GM10266 (cell line): ENCODE measurements at regions not wholly inside any gene's neighbourhood (a gene's known extent, or its start where the extent isn't known, plus 50 kb on each side); places are given as distances from the start of the nearest gene placed in this dataset.

Experiments used
- DNase-seq: peaks from one replicate; pipeline ENCODE4 v3.0.0; 2012; ENCODE audit errors: extremely low spot score
- TF ChIP-seq, protein P1 (sequence below): IDR thresholded peaks from 2 replicates; pipeline ENCODE4 v1.5.1; 2012; ENCODE audit warnings: mild to moderate bottlenecking, low read depth; ENCODE audit not compliant: control insufficient read depth, insufficient read depth; ENCODE audit errors: missing control alignments

DNA sequence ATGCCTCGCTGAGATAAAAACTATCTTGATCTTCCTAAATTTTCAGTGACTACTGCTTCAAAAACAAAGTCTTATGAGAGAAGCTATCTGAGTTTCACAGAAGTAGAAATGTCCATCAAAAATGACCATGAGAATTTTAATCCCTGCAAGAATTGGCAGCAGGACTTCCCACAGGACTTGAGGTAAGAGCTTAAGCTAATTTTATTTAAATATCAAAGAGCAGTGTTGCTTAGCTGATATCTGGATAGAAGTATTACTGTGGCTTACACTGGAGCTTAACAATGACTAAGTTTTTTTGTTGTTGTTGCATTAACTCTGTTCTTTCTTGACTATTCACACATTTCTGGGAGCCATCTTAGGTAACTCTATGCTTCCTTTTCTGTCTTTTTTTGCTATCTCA, 60.8 kb upstream of the EPHA3 start:
- TF ChIP-seq, protein P1, sequence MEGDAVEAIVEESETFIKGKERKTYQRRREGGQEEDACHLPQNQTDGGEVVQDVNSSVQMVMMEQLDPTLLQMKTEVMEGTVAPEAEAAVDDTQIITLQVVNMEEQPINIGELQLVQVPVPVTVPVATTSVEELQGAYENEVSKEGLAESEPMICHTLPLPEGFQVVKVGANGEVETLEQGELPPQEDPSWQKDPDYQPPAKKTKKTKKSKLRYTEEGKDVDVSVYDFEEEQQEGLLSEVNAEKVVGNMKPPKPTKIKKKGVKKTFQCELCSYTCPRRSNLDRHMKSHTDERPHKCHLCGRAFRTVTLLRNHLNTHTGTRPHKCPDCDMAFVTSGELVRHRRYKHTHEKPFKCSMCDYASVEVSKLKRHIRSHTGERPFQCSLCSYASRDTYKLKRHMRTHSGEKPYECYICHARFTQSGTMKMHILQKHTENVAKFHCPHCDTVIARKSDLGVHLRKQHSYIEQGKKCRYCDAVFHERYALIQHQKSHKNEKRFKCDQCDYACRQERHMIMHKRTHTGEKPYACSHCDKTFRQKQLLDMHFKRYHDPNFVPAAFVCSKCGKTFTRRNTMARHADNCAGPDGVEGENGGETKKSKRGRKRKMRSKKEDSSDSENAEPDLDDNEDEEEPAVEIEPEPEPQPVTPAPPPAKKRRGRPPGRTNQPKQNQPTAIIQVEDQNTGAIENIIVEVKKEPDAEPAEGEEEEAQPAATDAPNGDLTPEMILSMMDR, result no peak
- DNase-seq, result no peak

DNA sequence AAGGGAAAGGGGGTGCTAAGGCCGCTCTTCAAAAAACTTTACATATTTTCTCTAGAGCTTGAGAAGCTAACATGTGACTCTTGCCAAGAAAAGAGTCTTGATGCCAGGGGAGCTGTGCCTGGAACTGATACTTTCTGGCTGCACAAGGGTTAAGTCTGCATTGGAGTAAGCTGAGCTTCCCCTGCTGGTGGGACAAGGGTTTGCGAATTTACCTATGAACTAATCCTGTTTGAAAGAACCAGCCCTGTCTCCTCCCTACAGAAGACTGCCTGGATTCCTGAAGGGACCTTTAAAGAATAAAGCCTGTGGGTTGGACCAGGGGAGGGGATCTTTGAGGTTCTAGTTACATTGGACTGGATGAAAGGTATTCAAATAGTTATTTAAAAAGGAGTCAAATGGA, 58.3 kb upstream of the EPHA3 start:
- TF ChIP-seq, protein P1, result no peak
- DNase-seq, result no peak

DNA sequence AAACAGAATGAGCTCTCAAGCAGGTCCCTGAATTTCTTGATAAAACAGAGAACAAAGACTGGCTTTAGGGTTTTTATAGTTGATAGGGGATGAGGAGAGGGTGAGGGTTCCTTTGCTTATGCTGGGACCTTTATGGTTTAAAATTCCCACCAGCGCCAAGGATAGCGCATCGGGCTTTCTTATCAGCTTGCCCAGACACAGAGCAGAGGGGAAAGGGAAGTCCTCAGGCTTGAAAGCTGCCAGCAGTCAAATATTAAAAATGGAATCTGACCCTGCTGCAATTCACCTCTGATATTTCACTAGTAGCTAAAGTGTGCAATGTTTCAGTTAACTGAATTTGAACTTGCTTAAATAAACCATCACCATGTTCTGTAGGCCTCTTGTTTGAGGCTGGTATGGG, 55.0 kb upstream of the EPHA3 start:
- TF ChIP-seq, protein P1, result no peak
- DNase-seq, result no peak

DNA sequence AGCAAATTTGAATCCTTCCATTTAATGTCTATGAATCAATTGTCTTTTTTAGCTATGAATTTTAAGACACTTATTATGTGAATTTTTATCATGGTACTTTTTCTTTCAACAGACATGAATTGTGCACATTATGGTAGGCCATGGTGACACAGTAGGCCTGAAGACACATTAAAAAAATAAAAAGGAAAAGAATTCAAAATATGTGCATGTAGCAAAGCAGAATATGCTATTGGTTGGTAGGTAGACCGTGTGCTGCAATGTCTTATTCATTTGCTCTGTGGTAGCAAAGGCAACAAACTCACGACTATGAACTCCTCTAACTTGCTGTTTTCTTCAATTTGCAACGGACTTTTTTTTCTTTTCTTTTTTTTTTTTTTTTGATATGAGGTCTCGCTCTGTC, 50.0 kb upstream of the EPHA3 start:
- no peak for DNase-seq
- TF ChIP-seq, protein P1, result no peak
